Stimulated activated CD4-positive, alpha-beta T cell treated with anti-CD3 and anti-CD28 coated beads, Interleukin-4, amount 100 ng/mL, for 48 hours (primary cell): ENCODE measurements at regions not wholly inside any gene's neighbourhood (a gene's known extent, or its start where the extent isn't known, plus 50 kb on each side); places are given as distances from the start of the nearest gene placed in this dataset.

Experiments used
- DNase-seq, 2 donors: peaks; one replicate each; pipeline ENCODE4 v3.0.0-alpha.2; 2020; ENCODE audit warnings: low read depth in 2 of 2

DNA sequence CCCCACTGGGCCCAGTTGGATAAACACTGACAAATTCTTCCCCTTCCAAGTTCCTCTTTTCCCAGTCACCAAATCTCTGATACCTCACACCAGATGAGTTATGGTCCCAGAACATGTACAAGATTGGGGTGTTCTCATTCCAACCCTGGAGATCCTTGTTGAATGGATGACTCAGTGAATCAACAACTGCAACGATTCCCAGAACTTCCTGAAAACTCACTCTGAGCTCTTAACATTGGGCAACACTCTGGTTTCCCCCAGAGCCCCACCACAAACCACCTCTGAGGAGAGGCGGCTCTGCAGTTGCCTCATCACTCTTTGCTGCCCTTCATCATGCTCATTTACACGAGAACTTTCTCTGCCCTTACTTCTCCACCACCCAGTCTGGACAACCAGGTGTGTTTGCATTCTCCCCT is 115.2 kb downstream of the MRPL14 start:
- DNase-seq = no peak

DNA sequence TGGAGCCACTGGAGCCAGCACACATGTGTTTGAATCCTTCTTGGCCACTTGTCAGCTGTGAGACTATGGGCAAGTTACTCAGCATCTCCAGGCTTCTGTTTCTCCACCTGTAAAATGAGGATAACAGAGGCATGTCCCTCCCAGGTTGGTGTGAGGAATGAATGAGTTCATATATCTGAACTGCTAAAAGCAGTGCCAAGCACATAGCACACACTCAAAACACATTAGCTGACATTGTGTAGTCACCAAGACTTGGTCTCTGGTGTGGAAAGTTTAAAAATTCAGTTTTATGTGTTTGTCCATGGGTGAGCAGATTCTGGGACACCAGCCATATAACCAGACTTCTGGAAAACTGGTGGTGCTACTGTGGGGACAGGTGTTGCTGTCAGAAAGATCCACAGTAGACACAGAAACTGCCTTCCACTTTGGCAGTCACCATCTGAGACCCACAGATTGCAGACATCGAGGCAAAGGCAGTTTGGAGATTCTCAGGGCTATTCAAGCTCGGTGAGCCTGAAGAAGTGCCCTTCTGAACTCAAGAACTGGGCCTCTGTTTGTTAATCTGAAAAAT is 115.8 kb downstream of the MRPL14 start:
- no peak for DNase-seq

DNA sequence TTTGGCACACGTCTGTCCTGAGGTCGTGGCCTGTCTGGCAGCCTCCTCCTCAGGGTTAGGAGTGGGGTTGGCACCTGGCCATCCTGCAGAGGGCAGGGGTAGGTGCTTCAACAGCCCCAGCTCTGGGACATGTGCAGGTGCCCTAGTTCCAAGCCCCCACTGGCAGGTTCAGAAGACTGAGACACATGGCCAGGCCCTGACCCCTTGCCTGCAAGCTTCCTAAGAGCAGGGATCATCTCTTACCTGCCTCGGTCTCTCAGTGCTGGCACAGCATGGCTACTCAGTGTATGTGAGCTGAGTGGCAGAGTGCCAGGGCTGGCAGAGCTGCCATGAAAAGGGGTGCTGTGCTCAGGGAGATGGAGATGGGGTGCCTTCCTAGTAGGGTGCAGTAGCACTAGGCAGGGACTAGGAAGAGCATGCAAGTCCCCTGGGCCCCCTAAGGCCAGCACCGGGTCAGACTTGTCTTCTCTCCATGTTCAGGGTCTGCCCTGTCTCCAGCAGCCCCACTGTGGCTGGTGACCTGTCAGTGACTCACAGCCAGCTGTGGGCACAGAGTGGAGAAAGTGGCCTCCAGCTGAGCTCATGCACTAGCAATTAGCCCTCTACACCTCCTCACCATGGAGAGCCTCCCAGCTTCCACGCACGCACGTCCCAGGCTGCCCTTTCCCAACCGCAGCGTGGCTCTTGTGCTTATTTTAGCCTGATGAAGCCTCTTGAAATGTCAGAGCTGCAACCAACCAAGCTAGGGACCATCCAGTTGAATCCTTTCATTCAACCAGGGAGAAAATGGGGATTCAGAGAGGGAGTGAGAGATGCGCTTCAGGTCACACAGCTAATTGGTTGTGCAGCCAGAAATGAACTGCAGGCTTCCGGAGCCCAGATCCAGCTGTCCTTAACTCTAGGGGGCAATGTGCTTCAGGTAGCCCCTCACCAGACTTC is 116.6 kb downstream of the MRPL14 start:
- no peak for DNase-seq

DNA sequence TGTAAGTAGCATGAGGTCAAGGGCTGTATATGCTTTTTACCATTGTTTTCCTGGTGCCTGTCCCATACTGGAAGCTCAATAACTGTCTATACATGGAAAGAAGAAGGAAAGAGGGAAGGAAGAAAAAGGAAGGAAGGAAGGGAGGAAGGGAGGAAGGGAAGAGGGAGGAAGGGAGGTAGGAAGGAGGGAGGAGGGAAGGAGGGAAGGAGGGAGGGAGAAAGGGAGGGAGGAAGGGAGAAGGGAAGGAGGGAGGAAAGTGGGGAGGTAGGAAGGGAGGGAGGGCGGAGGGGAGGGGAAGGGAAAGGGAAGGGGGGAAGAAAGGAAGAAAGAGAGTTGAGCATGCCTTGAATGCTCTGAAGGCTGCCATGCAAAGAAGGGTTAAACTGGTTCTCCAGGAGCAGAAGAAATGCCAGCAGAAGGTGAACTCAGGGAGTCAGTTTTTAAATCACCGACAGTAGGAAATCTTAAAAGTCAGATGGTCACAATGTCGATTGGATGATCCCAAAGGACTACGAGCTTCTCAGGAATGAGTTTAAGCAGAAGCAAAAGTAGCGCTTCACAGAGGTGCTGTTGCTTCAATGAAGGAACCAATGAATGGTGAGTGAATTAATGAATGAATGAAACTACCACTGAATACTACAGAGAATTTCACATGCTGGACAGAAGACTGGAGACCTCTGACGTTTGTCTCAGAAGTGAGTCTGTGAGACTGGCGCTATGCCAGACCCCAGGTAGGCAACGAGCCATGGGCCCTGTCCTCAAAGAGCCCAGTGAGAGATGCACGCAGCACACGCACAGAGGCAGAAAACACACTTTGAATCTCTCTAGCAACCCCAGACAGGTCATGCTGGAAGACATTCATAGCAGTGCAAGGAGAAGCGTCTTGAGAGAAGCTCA is 117.6 kb downstream of the MRPL14 start:
- no peak for DNase-seq

DNA sequence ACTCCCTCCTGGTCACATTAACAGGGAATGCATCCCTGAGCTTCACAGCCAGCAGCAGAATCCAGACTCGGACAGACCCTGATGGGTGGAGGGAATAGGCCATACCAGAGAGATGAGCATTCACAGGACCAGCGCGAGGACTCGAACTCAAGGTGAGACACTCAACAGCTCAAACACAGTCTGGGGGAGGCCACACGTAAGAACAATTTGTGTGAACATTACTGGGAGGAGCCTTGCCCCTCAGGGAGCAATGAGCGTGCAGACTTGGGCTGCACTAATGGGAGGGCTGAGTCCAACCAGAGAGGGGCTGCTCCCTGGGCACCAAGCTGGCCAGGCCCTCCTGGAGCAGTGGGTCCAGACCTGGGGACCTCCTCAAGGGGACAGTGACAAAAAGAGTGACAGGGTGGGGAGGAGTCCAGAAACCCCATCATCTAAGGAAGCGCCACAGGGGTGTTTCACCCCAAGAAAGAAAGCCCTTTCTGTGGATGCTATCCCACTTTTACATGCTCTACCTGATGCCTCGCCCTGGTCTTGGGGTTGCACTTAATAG is 118.4 kb downstream of the MRPL14 start:
- no peak for DNase-seq

DNA sequence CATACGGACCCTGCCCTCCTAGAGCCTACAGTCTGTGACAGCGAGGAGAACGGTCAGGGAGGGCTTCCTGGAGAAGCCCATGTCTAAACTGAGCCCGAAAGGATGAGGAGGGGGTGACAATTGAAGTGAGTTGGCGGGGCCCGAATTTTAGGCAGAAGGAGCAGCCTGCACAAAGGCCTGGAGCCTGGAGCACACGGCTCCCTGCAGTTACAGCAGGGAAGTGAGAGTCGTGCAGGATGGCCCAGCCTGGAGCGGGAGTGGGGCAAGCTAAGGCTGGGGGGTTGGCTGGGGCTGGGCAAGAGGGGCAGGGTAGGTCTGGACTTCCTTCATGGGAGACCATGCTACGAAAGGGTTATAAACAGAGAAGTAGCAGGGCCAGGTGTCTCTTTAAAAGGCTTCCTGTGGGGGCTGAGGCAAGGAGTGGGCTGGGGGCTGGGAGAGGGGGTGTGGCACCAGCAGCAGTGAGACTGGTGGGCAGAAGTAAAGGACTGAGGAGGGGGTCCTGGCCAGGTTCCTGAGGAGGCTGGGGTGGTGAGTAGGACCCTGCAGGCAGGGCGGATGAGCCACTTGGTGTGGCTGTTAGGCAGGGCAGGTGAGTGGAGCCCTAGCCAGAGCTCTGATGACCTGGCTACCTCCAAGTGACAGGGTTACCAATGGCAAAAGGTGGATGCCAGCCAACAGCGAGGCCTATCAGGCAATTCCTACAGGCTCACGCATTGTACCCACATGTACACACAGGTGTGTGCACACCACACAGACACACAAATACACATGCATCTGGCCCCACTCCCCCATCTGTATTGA is 119.2 kb downstream of the MRPL14 start:
- no peak for DNase-seq

DNA sequence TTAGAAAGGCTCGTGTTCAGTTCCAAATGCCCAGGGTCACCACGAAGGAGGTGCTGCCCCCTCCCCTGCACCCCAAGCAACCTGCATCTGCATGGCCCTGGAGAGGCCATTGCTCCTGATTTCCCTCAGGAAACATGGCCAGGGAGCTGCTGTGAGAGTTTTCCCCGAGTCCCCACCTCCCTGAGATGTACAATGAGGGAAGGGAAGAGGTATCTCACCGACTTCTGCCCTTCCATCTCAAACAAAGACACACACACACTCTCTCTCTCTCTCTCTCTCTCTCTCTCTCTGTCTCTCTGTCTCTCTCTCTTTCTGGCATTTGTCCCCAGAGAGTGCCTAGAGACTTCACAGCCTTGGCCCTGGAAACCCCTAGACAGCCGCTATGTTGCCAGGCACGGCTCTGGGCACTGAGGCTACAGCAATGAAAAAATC is 120.4 kb downstream of the MRPL14 start:
- DNase-seq = no peak

DNA sequence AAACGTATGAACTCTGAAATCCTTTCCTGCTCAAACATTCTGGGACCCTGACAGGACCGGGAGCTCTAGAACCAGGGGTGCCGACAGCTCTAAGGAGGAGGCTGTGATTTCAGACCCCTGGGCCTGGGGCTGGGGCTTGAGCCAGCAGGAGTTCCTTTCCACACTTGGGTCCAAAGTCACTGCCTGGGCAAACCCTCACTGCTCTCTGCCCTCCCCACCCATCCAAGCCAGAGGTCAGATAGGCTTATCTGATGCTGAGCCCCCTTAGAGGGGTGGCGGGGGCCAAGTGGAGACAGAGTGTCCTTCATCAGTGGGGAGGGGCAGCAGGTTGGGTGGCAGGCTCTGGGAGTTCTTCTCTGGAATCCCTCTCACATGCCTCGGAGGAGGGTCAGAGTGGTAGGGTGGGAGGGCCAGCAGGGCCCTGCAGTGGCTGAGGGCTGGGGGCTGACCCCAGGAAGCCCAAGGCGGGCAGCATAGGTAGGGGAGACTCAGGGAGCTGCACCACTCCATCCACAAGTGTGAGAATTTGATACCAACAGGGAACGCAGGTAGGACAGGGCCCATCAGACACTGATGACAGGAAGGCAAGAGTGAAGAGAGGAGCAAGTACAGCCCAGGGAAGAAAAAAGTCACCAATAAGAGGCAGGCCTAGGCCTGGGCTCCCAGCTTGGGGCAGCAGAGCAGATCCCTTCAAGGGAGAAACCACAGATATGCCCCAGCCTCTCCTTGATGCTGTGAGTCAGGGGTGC is 121.0 kb downstream of the MRPL14 start:
- no peak for DNase-seq

DNA sequence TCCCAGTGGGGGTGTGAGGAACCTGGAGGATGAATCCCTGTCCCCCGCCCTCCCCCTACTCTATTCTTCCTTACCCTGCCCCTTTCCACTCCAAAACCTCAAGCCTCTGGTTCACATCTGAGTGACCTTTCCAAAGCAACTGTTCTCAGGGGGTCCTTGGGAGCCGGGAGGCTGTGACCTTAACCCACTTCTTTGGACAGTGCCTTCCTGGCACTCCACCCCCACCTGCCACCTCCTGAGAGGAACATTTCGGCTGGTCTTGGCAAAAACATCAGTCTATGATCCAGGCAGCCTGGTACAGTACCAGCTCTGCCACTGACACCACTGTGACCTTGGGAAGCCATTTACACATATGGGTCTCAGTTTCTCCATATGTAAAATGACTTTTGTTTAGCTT is 121.7 kb downstream of the MRPL14 start:
- DNase-seq = no peak

DNA sequence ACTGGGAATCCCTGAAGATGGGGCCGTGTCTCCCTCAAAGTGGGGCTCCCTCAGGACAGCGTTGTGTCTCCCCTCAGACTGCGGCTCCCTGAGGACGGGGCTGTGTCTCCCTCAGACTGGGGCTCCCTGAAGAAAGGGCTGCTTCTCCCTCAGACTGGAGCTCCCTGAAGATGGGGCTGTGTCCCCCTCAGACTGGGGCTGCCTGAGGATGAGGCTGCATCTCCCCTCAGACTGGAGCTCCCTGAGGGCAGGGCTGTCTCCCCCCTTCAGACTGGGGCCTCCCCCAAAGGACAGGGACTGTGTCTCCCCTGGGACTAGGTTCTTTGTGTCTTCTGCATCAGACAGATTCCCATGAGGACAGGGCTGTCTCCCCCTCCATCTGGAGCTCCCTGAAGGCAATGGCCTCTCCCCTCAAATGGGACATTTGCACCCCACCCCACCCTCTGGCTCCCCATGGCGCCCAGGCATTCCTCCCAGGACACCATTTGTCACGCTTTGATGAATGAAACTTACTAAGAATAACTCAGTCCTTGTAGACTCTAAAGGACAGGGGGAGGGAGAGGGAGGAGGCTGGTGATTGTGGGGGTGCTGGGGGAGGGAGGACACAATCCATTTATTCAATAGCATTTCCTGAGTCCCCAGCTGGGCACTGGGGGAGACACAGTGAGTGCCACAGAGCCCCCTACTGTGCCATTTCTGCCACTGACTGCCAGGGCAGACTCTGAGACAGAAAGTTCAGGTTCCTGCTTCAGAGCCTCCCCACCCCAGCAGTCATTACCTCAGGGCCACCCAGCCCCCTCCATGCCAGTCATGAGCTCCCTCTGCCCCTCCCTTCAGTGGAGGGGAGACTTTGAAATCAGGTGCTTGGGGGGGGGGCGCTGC is 122.4 kb downstream of the MRPL14 start:
- DNase-seq = no peak

DNA sequence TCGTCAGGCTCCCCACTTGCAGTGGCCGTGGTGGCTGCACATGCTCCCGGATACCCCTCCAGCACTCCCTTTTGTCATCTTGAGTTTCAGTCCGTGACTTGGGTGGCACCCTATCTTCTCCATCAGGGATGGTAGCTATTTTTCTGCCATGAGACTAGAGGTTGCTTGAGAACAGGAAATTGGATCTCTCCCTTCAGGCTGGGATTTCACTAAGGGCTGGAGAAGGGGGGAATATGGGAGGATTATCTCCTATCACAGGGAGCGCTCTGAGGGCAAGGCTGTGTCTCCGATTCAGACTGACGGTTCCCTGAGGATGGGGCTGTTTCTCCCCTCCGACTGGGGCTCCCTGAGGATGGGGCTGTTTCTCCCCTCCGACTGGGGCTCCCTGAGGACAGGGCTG is 123.1 kb downstream of the MRPL14 start:
- no peak for DNase-seq

DNA sequence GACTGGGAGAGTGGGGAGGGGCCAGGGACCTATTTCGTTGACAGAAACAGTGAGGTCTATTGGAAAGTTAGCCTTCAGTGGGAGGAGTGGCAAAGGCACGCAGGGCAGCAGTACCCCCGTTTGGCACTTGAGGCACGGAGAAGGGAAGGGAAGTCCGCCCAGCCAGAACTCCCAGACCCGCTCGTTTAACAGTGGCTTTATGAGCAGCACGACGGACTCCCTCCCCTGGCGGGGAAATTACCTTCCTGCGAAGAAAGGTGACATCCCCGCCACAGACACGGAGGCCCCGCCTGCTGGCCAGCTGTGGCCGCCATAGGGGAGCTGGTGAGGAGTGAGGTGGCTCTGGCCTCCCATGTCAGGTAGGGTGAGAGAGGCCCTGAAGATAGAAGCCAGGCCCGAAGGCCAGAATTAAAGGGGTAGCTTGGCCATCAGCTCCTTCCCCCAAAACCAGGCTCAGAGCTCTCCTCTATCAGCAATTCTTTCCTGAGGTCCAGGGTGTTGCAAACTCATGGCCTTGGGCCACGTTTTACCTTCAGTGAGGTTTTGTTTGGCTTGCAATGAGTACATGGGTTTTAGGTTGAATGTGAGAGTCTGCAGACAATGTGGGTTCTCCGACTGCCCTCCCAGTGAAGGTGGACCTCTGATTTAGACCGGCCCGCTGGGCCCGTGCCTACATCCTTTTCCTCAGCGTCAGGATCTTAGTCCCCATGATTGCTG is 123.7 kb downstream of the MRPL14 start:
- no peak for DNase-seq

DNA sequence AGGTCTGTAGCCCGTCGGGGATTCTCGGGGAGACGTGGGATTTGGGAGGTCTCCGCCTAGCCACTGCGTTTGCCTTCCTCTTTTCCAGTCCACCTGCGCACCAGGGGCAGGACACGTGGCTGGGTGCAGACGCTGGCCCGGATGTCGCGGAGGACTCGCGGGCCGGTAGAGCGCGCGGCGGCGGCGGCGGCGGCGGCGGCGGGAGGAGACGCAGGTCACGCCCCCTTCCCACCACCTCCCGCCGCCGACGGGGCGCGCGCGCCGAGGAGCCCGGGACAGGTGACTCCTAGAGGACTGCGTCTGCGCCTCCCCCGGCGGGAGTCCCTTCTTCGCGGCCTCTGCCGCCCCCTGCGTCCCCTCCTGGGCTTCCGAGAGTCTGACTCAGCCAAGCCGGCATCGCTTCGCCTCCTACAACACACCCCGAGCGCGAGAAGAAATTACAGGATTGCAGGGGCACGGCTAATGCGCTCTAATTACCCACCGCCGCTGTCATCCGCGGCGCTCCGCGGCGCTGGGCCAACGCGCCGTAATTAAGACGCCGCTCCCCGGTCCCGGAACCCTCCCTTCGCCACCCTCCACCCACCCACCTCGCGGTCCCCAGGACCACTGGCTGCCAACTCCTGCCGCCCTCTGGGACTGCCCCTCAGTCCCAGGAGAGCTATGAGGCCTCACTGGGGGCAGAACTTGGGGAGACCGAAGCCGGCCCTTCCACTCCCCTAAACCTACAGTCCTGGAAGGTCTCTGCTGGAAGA is 124.5 kb downstream of the MRPL14 start:
- peak; percentile 49 to 55 for DNase-seq

DNA sequence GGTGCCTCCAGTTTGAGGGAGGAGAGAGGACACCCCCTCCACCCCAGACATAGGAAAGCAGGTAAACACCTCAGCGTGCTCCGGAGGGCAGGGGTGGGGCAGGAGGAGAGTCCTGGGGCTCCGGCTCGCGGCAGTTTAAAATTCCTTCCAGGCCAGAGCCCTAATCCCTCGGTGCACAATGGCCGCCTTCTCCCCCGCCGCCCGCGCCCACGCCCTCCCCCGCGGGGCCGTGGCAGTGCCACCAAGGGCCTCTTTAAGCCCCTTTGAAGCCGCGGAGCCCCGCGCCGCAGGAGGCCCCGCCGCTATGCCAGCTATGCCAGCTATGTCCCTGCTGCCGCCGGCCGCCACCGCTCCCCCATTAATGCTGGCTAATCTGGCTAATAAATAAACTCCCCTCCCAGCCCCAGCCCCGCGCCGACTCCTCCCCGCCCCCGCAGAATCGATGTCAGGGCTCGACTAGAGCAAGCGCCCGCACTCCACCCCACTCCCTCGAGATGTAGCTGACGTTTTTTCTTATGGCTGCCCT is 125.1 kb downstream of the MRPL14 start:
- DNase-seq = no peak

DNA sequence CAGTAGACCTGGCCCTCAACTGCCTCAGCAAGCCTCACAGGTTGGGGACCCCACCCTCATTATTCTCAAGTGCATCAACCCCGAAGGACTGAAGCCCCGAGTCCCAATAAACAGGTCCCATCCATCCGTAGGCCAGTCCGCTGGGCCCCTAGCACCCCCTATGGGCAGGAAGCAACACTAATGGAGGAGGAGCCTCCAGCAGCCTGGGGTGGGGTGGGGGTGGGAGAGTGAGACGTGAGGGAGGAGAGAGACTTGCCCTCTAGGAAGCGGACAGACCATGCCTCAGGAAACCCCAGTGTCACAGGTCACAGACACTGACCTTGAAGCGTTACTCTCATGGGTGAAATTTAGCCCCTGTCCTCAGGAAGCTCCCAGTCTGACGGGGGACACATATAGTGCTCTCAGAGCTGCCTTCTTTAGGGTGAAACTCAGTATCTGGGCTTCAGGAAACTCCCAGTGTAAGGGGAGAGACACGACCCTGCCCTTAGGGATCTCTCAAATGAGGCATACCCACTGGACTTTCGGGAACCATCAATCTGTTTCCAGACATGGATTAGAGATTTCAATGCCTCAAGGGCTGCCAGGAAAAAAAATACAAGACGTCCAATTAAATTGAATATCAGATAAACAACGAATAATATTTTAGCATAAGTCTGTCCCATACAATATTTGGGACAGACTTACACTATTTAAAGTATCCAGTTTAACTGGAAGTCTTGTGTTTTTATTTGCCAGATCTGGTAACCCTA is 125.8 kb downstream of the MRPL14 start:
- DNase-seq = no peak

DNA sequence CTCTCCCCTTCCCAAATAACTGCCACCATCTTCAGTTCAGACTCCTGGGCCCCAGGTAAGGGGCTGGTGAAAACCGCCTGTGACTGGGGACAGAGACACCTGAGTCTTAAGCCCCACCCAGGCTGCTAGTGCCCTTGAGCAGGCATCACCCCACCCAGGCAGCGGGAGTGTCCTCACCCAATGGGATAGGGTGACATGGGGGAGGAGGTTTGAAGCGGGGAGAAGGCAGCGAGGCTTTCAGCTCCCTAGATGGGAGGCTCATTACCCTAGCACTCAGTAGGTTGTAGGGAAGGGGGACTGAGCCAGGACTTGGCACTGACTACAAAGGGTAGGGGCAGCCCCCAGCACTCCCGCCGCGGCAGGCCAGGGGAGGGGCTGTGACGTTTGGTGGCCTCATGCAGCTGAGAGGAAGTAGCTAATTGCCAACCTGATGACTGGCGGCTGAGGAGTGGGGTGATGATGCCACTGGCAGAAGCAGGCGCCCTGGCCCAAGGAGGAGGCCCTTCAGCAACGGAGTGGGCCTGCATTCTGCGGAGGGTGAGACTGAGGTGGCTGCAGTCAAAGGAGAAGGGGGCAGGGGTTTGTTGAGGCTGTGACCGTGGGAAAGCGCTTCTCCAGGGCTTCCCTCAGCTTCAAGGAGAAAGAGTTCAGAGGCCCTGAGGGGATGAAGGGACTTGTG is 126.9 kb downstream of the MRPL14 start:
- peak in 1 of 2 donors; percentile 38 for DNase-seq
